Ascending aorta (tissue), 2 donors: ENCODE measurements at regions not wholly inside any gene's neighbourhood (a gene's known extent, or its start where the extent isn't known, plus 50 kb on each side); places are given as distances from the start of the nearest gene placed in this dataset.

Source experiments
- DNase-seq, 2 donors: peaks; one replicate each; pipeline ENCODE4 v3.0.0-alpha.2; 2019; ENCODE audit warnings: low spot score in 2 of 2
- H3K27ac ChIP-seq, 2 donors: fragments of 200-600 bp; sonication (generic); one replicate each; pipeline ENCODE4 v1.5.1; 2016 to 2017; ENCODE audit warnings: mild to moderate bottlenecking in 1 of 2
- H3K27me3 ChIP-seq: fragments of 200-600 bp; sonication (generic); one replicate; pipeline ENCODE4 v1.5.1; 2017
- H3K36me3 ChIP-seq, 2 donors: fragments of 200-600 bp; sonication (generic); one replicate each; pipeline ENCODE4 v1.5.1; 2016
- H3K4me1 ChIP-seq, 2 donors: fragments of 200-600 bp; sonication (generic); one replicate each; pipeline ENCODE4 v1.5.1; 2016 to 2017; ENCODE audit warnings: mild to moderate bottlenecking in 1 of 2
- H3K4me3 ChIP-seq, 2 donors: fragments of 200-600 bp; sonication (generic); one replicate each; pipeline ENCODE4 v1.5.1; 2016 to 2017; ENCODE audit warnings: mild to moderate bottlenecking in 1 of 2
- H3K9me3 ChIP-seq, 2 donors: fragments of 200-600 bp; sonication (generic); one replicate each; pipeline ENCODE4 v1.5.1; 2016
- CTCF ChIP-seq, 3 experiments: fragments of 200-600 bp in 2 of 3; fragments of 450-650 bp in 1 of 3; sonication (generic) in 2 of 3; IDR thresholded peaks; one replicate each; pipeline ENCODE4 v1.5.1; 2016 to 2019; ENCODE audit warnings: antibody characterized with exemption in 3 of 3, mild to moderate bottlenecking in 1 of 3, moderate library complexity in 1 of 3
- intact Hi-C: fragments of 100-400 bp; cut with DNase I; formaldehyde crosslinking; loops from one replicate; pipeline ENCODE4 v1.15.1; 2023

GRCh38 chr2:147473075-147473474 is 371.8 kb upstream of the ACVR2A start:
- H3K27me3 ChIP-seq: no peaks in the 10 kb centered on the region
- intact Hi-C loops: no loop called here
- H3K9me3 ChIP-seq: no peaks in the 10 kb centered on the region
- H3K4me3 ChIP-seq: no peak overlapping the region
- H3K36me3 ChIP-seq: no peaks in the 10 kb centered on the region
- TF ChIP-seq CTCF (IDR thresholded peaks at IDR 0.05): no peak
- DNase-seq: no peak
- no peaks in the 10 kb centered on the region for H3K4me1 ChIP-seq
- H3K27ac ChIP-seq: no peak overlapping the region

GRCh38 chr2:147471126-147471525 is 373.7 kb upstream of the ACVR2A start:
- intact Hi-C loops: no loop called here
- H3K27me3 ChIP-seq: no peaks in the 10 kb centered on the region
- no peak overlapping the region for H3K4me3 ChIP-seq
- H3K9me3 ChIP-seq: no peaks in the 10 kb centered on the region
- no peak overlapping the region for H3K27ac ChIP-seq
- H3K36me3 ChIP-seq: no peaks in the 10 kb centered on the region
- no peak for DNase-seq
- H3K4me1 ChIP-seq: no peaks in the 10 kb centered on the region
- no peak for TF ChIP-seq CTCF (IDR thresholded peaks at IDR 0.05)

GRCh38 chr2:147469471-147469870 is 375.4 kb upstream of the ACVR2A start:
- no peak for TF ChIP-seq CTCF (IDR thresholded peaks at IDR 0.05)

GRCh38 chr2:147468963-147469362 is 375.9 kb upstream of the ACVR2A start:
- no peaks in the 10 kb centered on the region for H3K27me3 ChIP-seq
- no peak overlapping the region for H3K27ac ChIP-seq
- intact Hi-C loops: no loop called here
- H3K4me1 ChIP-seq: no peaks in the 10 kb centered on the region
- no peak for DNase-seq
- no peak for TF ChIP-seq CTCF (IDR thresholded peaks at IDR 0.05)
- H3K4me3 ChIP-seq: no peak overlapping the region
- H3K9me3 ChIP-seq: no peaks in the 10 kb centered on the region
- H3K36me3 ChIP-seq: no peaks in the 10 kb centered on the region

More at GRCh38 chr2:147469471-147469870, 375.4 kb upstream of the ACVR2A start:
- H3K4me3 ChIP-seq: no peak overlapping the region
- H3K4me1 ChIP-seq: no peaks in the 10 kb centered on the region
- no peak for DNase-seq
- intact Hi-C loops: no loop called here
- H3K27me3 ChIP-seq: no peaks in the 10 kb centered on the region
- H3K27ac ChIP-seq: no peak overlapping the region
- H3K36me3 ChIP-seq: no peaks in the 10 kb centered on the region
- H3K9me3 ChIP-seq: no peaks in the 10 kb centered on the region

GRCh38 chr2:147468349-147468748 is 376.5 kb upstream of the ACVR2A start:
- H3K9me3 ChIP-seq: no peaks in the 10 kb centered on the region
- H3K36me3 ChIP-seq: no peaks in the 10 kb centered on the region
- no peak for DNase-seq
- intact Hi-C loops: no loop called here
- H3K27me3 ChIP-seq: no peaks in the 10 kb centered on the region
- no peaks in the 10 kb centered on the region for H3K4me1 ChIP-seq
- no peak overlapping the region for H3K27ac ChIP-seq
- no peak overlapping the region for H3K4me3 ChIP-seq
- no peak for TF ChIP-seq CTCF (IDR thresholded peaks at IDR 0.05)

- H3K27ac ChIP-seq: no peak overlapping the region
- H3K9me3 ChIP-seq: no peaks in the 10 kb centered on the region
- H3K4me3 ChIP-seq: no peak overlapping the region
- TF ChIP-seq CTCF (IDR thresholded peaks at IDR 0.05): no peak
- H3K27me3 ChIP-seq: no peaks in the 10 kb centered on the region
- no peaks in the 10 kb centered on the region for H3K36me3 ChIP-seq
- no peak for DNase-seq
- intact Hi-C loops: no loop called here
- no peaks in the 10 kb centered on the region for H3K4me1 ChIP-seq
Observed at GRCh38 chr2:147467441-147467840, 377.4 kb upstream of the ACVR2A start.
